Stimulated activated CD8-positive, alpha-beta memory T cell treated with anti-CD3 and anti-CD28 coated beads, Interleukin-7, amount 100 ng/mL, for 4 hours (primary cell): ENCODE measurements at regions not wholly inside any gene's neighbourhood (a gene's known extent, or its start where the extent isn't known, plus 50 kb on each side); places are given as distances from the start of the nearest gene placed in this dataset.
A peak's percentile ranks its signal among the peaks of the same experiment; 100 is the strongest.

Source experiments
- DNase-seq, 2 donors: peaks; one replicate each; pipeline ENCODE4 v3.0.0-alpha.2; 2020; ENCODE audit warnings: low read depth in 2 of 2

DNA sequence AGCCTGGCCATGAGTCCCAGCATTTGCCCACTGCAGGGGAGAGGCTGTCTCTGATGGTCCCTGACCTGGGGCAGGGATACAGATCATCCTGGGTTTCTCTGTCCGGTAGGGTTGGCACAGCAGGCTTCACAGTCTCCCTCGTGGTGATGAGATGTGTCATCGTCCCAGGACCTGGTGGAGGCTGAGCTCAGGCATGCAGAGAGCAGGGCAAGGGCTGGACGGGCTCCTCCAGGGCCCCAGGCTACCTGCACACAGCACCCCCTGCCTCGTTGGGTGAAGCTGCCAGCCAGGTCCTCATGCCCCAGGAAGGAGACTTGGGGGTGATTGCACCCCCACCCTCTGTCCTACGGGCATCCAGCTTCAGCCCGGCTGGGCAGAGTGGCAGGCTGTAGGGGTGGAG lies 155.8 kb upstream of the GSE1 start:
- no peak for DNase-seq

DNA sequence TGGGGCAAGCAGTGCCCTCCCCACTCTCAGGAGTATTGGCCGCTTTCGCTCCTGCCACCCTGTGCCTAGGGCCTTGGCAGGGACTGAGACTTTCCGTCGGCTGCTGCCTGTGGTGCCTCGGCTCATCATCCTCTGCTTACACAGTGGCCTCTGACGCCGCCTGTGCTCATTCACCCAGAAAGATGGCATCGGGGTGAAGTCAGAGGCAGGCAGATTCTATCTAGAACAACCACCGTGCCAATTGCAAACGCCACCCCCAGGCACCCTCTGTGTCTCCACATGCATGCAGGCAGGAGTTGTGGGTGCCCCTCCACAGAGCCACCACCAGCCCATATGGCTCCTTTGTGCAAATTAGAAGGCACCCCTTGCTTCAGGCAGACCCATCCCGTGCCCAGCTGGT lies 154.2 kb upstream of the GSE1 start:
- no peak for DNase-seq

GRCh38 chr16:85459529-85460251 lies 153.4 kb upstream of the GSE1 start:
- DNase-seq: no peak

DNA sequence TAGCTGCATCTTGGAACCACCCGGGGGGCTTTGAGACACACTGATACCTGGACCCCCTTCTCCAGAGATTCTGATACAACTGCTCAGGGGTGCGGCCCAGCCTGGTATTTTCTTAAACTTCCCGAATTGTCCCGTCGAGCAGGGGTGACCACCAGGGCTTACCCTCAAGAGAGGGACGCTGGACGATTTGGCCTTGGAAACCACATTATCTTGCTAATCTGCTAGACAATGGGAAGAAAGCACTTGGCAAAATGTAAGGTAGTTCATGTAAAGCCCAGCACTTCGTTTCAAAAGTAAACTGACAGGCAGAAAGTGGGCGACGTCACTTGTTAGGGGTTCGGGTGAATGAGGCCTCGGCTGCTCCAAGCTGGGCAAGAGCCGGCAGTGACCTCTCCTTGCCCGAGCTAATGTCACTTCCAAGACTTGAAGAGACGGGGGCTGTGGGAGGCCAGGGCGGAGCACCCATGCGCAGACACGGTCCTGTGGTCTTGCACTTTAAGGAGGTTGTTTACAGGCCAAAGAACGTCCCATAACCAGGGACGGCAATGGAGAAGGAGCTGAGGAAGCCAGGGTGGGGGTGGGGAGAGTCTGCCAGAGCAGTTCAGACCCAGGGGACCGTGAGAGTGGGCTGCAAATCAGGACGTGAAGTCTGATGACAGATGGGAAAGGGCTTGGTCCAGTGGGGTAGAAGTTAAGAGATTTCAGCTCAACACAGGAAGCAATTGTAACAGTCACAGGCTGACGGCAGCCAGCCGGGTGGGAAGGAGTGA lies 152.7 kb upstream of the GSE1 start:
- no peak for DNase-seq

GRCh38 chr16:85461022-85461813 lies 151.9 kb upstream of the GSE1 start:
- DNase-seq: no peak

GRCh38 chr16:85461814-85462713 lies 151.1 kb upstream of the GSE1 start:
- DNase-seq: peak in 1 of 2 donors; percentile 31

- DNase-seq: no peak
Measured at GRCh38 chr16:85462714-85463611, 150.2 kb upstream of the GSE1 start.

GRCh38 chr16:85463672-85464382 lies 149.3 kb upstream of the GSE1 start:
- DNase-seq: no peak

DNA sequence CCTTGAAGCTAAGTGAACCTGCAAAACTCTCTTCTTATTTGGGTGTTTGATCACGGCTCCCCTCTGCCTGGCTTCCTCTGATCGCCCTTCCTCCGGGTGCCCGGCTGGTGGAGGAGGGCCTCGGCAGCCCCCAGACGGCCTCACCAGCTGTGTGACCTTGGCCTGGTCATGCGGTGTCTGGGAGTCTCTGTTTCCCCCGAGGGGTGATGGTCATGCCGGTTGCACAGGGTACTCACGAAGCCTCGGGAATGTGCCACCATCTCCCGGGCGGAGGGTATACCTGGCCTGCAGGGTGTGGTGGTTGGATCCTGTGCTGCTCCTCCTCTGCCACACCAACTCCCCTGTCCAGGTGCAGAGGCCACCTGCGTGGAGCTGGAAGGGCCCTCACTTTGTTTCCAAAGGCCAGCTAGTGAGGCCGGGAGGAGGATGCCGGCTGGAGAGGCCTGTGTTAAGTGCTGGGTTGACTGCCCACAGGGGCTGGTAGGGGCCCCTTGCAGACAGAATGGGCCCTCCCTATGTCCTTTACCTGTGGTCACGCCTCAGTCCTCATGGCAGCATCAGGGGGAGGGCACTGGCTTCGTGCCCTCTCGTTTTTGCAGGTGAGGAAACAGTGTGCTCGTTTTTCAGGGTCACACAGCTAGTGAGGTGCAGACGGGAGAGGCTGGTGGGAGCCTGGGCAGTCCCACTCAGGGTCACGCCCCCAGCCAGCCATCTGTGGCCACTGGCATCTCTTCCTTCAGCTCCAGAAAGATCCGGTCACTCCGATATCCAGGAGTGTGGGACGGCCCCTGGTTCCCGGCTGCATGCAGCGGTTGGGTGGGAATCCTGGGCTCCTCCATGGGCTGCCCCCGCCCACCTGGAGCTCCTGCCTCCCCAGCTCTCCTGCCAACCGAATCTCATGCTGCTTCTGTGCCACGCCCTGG lies 148.5 kb upstream of the GSE1 start:
- no peak for DNase-seq

DNA sequence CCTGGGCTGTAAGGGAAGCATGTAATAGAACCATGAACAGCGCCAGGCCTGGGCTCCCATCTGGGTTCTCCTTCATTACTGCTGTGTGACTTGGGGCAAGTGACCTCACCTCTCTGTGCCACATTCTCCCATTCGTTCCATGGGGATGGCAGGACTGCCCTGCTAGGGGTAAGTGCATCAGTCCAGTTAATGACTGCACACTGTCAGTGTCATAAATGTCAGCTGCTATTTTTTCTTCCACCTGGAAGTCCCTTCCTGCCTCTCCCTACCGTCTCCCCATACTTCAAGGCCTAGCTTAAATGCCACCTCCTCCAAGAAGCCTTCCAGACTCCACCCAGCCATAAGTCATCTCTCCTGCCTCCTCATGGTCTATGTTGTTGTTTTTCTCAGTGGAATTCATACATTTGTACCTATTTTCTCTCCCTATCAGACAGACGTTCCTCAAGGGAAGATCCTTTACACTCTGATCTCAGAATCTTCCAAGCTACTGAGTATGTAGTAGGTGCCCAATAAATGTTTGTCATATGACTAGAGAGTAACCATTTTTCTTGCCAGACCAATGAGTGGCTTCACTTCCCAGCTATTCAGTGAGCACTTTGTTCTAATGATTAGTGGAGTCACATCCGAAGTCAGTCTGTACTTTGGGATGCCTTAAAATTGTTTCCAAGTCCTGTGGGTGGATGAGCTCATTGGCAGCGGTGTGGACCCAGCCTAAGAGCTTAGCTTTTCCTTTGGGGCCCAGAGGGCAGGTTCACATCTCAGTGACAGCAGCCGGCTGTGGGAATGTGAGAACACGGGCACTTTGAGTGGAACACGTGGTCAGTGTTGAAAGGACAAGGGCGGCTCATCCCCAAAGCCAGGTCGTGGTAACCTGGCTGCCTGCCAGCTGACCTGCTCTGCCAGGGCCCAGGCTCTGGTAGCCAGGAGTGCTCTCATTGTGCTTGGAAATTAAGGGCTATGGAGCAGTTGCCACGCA lies 147.5 kb upstream of the GSE1 start:
- DNase-seq: no peak

- no peak for DNase-seq
Measured at GRCh38 chr16:85466304-85466700, 146.8 kb upstream of the GSE1 start.

DNA sequence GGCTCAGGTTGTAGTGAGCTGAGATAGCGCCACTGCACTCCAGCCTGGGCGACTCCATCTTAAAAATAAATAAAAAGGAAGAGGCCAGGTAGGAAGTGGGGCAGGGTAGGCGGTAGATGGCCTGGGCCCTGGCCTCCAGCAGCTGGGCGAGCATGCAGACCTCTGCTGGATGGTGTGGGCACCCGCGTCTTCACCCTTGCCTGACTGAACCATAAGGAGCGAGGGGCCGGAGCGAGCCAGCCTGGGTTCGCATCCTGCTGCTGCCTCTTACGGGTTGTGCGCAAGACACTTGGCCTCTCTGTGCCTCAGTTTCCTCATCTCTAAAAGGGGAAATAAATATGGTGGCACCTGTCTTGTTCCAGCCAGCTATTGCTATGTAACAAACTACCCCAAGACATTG lies 146.1 kb upstream of the GSE1 start:
- no peak for DNase-seq

- DNase-seq: no peak
Measured at GRCh38 chr16:85469929-85470590, 143.1 kb upstream of the GSE1 start.

DNA sequence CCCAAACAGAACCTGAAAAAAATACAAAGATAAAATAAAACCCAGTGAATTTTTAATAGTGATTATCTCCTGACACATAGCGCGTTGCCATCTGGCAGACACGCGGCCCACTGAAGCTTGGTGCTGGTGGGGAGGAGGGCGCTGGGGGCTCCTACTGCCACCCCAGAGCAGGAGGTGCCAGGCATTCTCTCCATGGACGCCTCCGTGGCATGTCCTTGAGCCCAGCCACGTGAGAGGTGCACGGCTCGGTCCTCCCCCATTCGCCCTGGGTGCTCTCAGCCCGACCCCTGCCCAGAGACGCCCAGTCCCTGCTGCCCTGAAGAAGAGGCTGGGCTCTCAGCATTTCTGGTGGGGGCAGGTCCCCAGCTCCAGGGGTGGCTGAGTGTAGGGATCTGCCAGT lies 142.2 kb upstream of the GSE1 start:
- DNase-seq: no peak

- DNase-seq: no peak
Measured at GRCh38 chr16:85471469-85472431, 141.4 kb upstream of the GSE1 start.

- DNase-seq: no peak
Measured at GRCh38 chr16:85472514-85472913, 140.6 kb upstream of the GSE1 start.
